ENCODE measurements at regions not wholly inside any gene's neighbourhood (a gene's known extent, or its start where the extent isn't known, plus 50 kb on each side); places are given as distances from the start of the nearest gene placed in this dataset.

DNA sequence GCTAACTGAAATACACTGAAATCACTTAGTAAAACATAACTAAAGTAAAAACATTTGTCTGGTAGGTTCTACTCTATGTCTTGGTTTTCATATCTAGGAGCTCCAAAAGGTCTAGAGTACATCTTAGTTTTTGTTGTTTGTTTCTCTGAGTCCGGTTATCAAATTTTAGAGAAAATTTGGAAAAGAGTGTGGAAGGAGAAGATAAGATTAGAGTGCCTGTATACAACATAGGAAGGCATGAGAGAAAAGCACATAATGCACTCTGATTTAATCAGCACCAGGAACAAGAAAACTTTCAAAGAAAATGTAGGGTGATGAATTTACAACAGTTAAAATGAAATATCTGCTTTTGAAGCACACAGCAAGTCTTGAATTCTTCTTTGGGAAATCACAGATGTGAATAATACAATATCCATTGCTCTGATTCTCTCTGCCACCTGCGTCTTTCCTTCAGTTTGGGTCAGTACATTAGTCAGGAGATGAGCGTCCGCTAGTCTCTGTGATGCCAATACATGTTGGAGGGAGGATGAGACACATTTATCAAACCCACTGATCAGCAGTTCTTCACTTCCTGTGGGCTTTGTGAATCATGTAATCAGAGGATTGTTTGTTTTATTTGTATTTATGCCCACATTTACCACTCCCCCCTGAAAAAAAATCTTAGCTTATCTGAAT, 477.8 kb upstream of the GCFC2 start:
- TF ChIP-seq POLR2A (IDR thresholded peaks at IDR 0.05; ENCODE audit: low read length) (no peak), GATA1 (IDR thresholded peaks at IDR 0.05; ENCODE audit: low read depth, low read length) (no peak)

Measured in erythroblast (primary cell).